ENCODE measurements at regions not wholly inside any gene's neighbourhood (a gene's known extent, or its start where the extent isn't known, plus 50 kb on each side); places are given as distances from the start of the nearest gene placed in this dataset.

DNA sequence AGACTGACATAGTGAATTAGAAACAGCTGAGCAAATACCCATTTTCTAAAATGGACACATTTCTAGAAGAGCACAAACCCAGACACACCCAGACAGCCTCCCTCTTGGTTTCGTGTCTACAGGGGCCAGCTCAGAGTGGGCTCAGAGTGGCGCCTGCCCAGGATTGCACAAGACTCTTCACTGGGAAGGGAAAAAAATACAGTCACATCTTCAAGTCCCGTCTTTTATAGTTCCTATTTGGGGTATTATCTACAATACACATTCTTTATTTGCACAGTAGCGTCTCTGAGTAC, 246.1 kb upstream of the AFDN start:
- TF ChIP-seq TAF1 (IDR thresholded peaks at IDR 0.05; ENCODE audit: low read depth, low read length): no peak
- TF ChIP-seq POLR2AphosphoS5 (IDR thresholded peaks at IDR 0.05; ENCODE audit: low read depth, low read length): no peak
- no peak for TF ChIP-seq POLR2A (IDR thresholded peaks at IDR 0.05; ENCODE audit: low read depth, low read length)
- TF ChIP-seq SPI1 (IDR thresholded peaks at IDR 0.05; ENCODE audit: low read depth, low read length): no peak
